ENCODE measurements at regions not wholly inside any gene's neighbourhood (a gene's known extent, or its start where the extent isn't known, plus 50 kb on each side); places are given as distances from the start of the nearest gene placed in this dataset.

DNA sequence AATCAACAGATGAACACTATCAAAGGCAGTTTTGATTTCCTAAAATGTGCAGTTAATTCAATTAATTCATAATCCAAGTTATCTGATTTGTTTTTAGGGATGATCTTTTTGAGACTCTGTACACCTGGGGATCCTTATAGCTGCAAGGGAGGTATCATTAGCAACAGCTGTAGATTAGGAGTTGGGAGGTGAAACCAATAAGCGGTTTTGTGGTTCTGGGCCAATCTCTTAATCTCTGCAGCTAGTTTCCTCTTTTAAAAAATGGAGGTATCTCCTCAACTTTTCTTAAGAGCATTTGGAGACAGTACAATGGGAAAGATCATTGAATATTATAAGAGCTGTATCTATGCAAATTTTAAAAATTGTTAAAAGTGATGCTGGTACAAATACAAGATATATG, 126.0 kb downstream of the MC4R start:
- Histone ChIP-seq H4K20me1 (ENCODE audit: control insufficient read depth, insufficient read depth) (no peaks in the 10 kb centered on the region), H3K36me3 (ENCODE audit: control insufficient read depth in 2 of 2, insufficient read depth in 2 of 2, low read length in 1 of 2) (no peaks in the 10 kb centered on the region), H3K27me3 (replicated peaks in 1 of 2; ENCODE audit: control insufficient read depth in 2 of 2, insufficient read depth in 2 of 2, low read length in 1 of 2) (no peaks in the 10 kb centered on the region; a peak in 1 of 4 replicates), H3K4me1 (ENCODE audit: control insufficient read depth, insufficient read depth, low read length) (peaks cover 9% of the 10 kb centered on the region; the same call in 1 of the 2 replicates), H3K27ac (ENCODE audit: control insufficient read depth, insufficient read depth) (no peak overlapping the region), H2AFZ (ENCODE audit: control insufficient read depth, low read depth, low read length) (no peak overlapping the region), H3K9ac (ENCODE audit: control insufficient read depth, insufficient read depth, low read length) (no peak overlapping the region), H3K9me3 (replicated peaks; ENCODE audit: control insufficient read depth, insufficient read depth, low read length) (no peaks in the 10 kb centered on the region; the same call in 2 of the 3 replicates), H3K4me2 (ENCODE audit: control insufficient read depth, insufficient read depth) (no peak overlapping the region), H3K4me3 (no peak overlapping the region), H3K79me2 (ENCODE audit: control insufficient read depth, insufficient read depth, low read length) (no peaks in the 10 kb centered on the region)
- in situ Hi-C loops (cut with MboI) (no loop called here), intact Hi-C loops (cut with micrococcal nuclease; ENCODE audit: unreplicated experiment) (no loop called here)
- FAIRE-seq (peak; percentile 59), DNase-seq (ENCODE audit: low read depth, low spot score) (no peak), ATAC-seq (no peak)
- TF ChIP-seq ASH2L (IDR thresholded peaks at IDR 0.05; ENCODE audit: borderline replicate concordance, low read depth) (no peak), RUNX3 (IDR thresholded peaks at IDR 0.05; ENCODE audit: low read length) (peak; percentile 69; the same call in 1 of the 2 replicates)
- RAD21 ChIA-PET (ENCODE audit: unreplicated experiment) = no interaction called here
- no TSS peak for BruUV-seq (replicated peaks)
- POLR2A ChIA-PET = no interaction called here
- 0% methylated on average over 1 of the region's 1 CpG for WGBS (ENCODE audit: insufficient coverage, insufficient replicate concordance, low lambda C conversion rate, missing lambda C conversion rate)
- CTCF ChIA-PET = no interaction called here
- SMC1A ChIA-PET (ENCODE audit: uncharacterized antibody, unreplicated experiment) = no interaction called here

- in situ Hi-C loops (cut with MboI) = no loop called here
- WGBS (ENCODE audit: insufficient coverage, insufficient replicate concordance, low lambda C conversion rate, missing lambda C conversion rate) = 34% methylated on average over 5 of the region's 5 CpGs
- no peak for TF ChIP-seq CREM (IDR thresholded peaks at IDR 0.05; ENCODE audit: low read depth)
- TF ChIP-seq SREBF2 (IDR thresholded peaks at IDR 0.05; ENCODE audit: low read length) = no peak
- no peak for TF ChIP-seq EED (IDR thresholded peaks at IDR 0.05; ENCODE audit: low read depth)
- TF ChIP-seq JUNB (IDR thresholded peaks at IDR 0.05) = no peak
- no peak for TF ChIP-seq GABPA (IDR thresholded peaks at IDR 0.05; ENCODE audit: low read depth)
- TF ChIP-seq IRF4 (IDR thresholded peaks at IDR 0.05; ENCODE audit: low read depth, low read length) = no peak
- no peak for TF ChIP-seq SIN3A (IDR thresholded peaks at IDR 0.05; ENCODE audit: low read depth, low read length)
- TF ChIP-seq MTA2 (IDR thresholded peaks at IDR 0.05; ENCODE audit: low read depth) = no peak
- TF ChIP-seq ATF7 (IDR thresholded peaks at IDR 0.05; ENCODE audit: low read depth) = no peak
- no peak for TF ChIP-seq MXI1 (IDR thresholded peaks at IDR 0.05; ENCODE audit: low read depth, low read length)
- TF ChIP-seq FOXK2 (IDR thresholded peaks at IDR 0.05) = no peak
- no peak for TF ChIP-seq ZNF384 (IDR thresholded peaks at IDR 0.05; ENCODE audit: borderline replicate concordance, low read depth, low read length)
Observed at GRCh38 chr18:60245096-60245495, 127.5 kb downstream of the MC4R start.

More at GRCh38 chr18:60245096-60245495, 127.5 kb downstream of the MC4R start:
- intact Hi-C loops (cut with micrococcal nuclease; ENCODE audit: unreplicated experiment) = no loop called here
- Histone ChIP-seq H3K27ac (ENCODE audit: control insufficient read depth, insufficient read depth) (no peak overlapping the region), H3K4me1 (ENCODE audit: control insufficient read depth, insufficient read depth, low read length) (peaks cover 9% of the 10 kb centered on the region; the same call in 1 of the 2 replicates), H3K9ac (ENCODE audit: control insufficient read depth, insufficient read depth, low read length) (no peak overlapping the region), H3K4me2 (ENCODE audit: control insufficient read depth, insufficient read depth) (no peak overlapping the region), H3K9me3 (replicated peaks; ENCODE audit: control insufficient read depth, insufficient read depth, low read length) (peaks cover 2% of the 10 kb centered on the region; the same call in 2 of the 3 replicates), H3K36me3 (ENCODE audit: control insufficient read depth in 2 of 2, insufficient read depth in 2 of 2, low read length in 1 of 2) (no peaks in the 10 kb centered on the region), H2AFZ (ENCODE audit: control insufficient read depth, low read depth, low read length) (no peak overlapping the region), H3K27me3 (replicated peaks in 1 of 2; ENCODE audit: control insufficient read depth in 2 of 2, insufficient read depth in 2 of 2, low read length in 1 of 2) (no peaks in the 10 kb centered on the region; a peak in 1 of 4 replicates), H3K79me2 (ENCODE audit: control insufficient read depth, insufficient read depth, low read length) (no peaks in the 10 kb centered on the region), H3K4me3 (no peak overlapping the region), H4K20me1 (ENCODE audit: control insufficient read depth, insufficient read depth) (no peaks in the 10 kb centered on the region)
- POLR2A ChIA-PET = no interaction called here
- SMC1A ChIA-PET (ENCODE audit: uncharacterized antibody, unreplicated experiment) = no interaction called here
- no peak for ATAC-seq
- CTCF ChIA-PET = no interaction called here
- RAD21 ChIA-PET (ENCODE audit: unreplicated experiment) = no interaction called here
- FAIRE-seq = no peak
- BruUV-seq (replicated peaks) = no TSS peak
- DNase-seq (ENCODE audit: low read depth, low spot score) = no peak

Measured in GM12878 (cell line).